Kidney glomerular epithelial cell (primary cell): ENCODE measurements at regions not wholly inside any gene's neighbourhood (a gene's known extent, or its start where the extent isn't known, plus 50 kb on each side); places are given as distances from the start of the nearest gene placed in this dataset.
"Not testable (repeated sequence)": the region's sequence is repeated elsewhere in the genome, so short reads cannot be mapped to it uniquely, and the experiment has no call there.

Experiments
- DNase-seq: peaks from one replicate; lab custom pipeline; 2025; lab: John Stamatoyannopoulos, UW

DNA sequence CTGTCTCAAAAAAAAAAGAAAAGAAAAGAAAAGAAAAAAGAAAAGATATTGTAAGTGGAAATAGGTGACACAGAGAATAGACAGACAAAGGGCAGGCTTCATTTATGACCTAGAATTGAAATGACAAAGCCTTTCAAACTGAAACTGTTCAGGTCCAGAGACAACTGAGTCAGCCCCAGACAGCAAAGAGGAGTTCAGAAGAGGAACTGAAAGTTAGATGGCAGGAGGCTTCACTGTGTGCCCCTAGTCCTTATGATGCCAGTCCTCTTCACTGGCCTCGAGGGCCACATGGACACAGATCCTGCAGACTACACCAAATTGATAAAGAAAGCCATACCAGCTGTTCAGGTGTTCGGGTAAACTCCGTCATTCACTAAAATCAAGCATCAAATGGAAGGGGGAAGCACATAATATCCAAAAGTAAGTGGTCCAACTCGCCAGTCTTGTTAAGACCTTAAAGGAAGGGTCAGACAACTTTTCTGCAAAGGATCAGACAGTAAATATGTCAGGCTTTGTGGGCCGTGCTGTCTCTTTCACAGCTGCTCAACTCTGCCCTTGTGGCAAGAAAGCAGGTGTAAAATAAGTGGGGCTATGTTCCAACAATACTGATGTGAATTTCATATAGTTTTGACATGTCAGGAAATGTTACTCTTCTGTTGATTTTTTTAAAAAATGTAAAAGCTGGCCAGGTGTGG is 231.9 kb upstream of the MGAT5 start:
- DNase-seq = no peak

DNA sequence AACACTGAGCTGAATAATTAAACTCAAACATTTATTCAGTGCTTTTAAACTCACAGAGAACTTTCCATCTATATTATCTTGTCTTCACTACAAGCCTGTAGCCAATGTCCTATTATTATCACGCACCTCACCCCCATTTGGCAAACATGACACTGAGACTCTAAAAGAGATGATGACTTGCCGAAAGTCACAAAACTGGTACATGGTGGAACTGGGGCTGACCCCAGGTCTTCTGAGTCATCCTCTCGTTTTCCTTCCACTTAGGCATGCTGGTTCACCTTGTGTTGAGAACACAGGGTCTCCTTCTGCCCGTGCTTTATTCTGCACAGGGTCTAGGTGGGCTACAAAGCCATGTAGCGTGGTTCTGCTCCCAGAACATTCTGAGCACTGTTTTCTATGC is 230.0 kb upstream of the MGAT5 start:
- no peak for DNase-seq

DNA sequence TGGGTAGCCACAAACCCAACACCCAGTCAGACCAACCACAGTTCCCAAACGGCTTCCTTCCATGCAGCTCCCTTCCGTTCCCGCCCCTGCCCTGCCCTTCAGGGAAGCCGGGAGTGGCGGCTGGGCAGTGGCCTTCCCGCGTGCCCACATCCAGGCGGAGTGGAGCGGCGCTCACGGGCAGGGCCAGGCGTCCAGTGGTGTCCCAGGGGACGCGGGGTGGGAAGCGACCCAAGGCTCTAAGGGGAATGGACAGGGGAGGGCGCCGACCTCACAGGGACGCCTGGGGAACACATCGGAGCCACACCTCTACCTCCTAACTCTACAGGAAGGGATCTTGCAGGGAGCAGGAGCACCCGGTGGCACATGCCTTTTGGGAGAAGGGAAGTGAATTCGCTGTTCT is 225.9 kb upstream of the MGAT5 start:
- DNase-seq = no peak

DNA sequence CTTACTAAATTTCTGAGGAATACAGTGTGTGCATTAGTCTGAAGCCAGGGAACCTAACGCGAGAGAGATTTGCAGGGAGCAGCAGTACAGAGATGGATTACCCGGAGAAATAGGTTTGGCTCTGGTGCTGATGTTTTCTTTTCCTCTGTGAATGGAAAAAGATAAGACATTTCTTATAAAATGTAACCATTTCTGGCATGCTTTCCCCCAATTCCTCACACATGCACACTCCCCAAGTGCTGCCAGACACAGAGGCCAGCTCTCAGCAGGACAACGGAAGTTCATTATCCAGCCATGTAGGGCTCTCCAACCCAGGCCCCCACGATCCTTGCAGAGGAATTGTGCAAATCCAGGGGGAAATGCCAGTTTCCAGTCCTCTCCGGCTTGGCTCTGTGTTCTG is 224.5 kb upstream of the MGAT5 start:
- no peak for DNase-seq

DNA sequence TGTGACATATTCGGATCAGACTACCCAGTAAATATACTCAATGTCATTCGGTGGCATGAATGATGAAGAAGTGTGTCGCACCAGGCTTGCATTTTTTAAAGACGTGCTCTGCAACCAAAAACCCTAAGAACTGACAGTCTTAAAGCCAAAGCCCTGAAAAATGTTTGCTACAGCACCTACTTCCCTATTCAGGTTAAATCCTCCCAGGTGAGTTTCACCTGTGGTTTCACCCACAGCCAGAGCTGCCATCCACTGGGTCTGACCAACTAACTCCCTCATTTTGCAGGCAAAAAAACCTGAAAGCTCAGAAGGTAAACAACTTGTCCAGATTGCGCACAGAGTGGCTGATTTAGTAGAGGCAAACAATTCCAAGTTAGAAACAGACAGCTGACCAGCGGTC is 222.3 kb upstream of the MGAT5 start:
- DNase-seq = no peak

DNA sequence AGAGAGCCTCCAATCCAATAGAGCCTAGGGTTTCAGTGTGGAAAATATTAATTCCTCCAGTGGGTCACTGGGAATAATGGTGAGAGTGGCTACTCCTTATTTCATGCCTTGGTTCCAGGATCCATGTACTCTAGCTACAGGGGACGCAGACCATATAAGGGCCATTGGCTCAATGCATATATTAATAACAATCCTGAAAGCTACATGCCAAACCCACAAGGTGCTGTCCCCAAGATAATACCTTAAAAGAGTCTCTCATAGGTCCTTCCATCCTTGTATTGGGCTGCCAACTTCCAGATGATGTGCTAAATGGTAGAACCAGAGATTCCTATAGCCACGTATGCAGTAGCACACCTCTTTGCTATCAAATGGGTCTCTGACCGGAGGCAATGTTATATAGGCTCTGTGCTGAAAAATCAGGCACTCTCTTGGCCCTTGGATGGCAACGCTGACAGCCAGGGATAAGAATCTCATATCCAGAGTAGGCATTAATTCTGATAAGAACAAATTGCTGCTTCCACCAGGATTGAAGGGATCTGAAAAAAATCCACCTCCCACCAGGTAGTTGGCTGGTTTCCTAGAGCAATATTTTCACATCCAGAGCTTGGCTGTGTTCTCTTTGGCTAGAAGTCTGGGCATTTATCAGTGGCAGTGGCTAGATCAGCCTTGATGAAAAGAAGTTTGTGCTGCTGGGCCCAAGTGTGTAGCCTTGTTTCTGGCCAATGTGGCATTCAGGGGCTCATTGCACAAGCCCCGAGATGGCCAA is 218.1 kb upstream of the MGAT5 start:
- DNase-seq = peak; percentile 1

DNA sequence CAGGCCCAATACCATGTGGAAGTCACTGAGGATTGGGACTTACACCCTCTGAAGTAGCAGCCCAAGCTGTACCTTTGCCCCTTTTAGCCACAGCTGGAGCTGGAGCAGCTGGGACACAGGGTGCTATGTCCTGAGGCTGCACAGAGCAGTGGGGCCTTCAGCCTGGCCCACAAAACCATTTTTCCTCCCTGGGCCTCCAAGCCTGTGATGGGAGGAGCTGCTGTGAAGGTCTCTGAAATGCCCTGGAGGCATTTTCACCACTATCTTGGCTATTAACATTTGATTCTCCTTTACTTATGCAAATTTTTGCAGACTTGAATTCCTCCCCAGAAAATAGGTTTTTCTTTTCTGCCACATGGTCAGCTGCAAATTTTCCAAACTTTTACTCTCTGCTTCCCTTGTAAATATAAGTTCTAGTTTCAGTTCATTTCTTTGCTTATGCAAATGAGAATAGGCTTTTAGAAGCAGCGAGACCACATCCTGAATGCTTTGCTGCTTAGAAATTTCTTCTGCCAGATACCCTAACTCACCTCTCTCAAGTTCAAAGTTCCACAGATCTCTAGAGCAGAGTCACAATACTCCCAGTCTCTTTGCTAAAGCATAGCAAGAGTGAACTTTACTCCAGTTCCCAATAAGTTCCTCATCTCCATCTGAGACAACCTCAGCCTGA is 213.8 kb upstream of the MGAT5 start:
- no peak for DNase-seq

DNA sequence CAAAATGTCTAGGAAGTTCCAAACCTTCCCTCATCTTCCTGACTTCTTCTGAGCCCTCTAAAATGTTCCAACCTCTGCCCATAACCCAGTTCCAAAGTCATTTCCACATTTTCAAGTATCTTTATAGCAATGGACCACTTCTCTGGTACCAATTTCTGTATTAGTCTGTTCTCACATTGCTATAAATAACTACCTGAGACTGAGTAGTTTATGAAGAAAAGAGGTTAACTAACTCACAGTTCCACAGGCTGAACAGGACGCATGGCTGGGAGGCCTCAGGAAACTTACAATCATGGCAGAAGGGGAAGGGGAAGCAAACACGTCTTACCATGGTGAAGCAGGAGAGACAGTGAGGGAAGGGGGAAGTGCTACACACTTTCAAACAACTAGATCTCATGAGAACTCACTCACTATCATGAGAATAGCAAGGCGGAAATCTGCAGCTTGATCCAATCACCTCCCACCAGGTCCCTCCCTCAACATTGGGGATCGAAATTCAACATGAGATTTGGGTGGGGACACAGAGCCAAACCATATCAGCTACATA is 213.2 kb upstream of the MGAT5 start:
- not testable (repeated sequence) for DNase-seq

DNA sequence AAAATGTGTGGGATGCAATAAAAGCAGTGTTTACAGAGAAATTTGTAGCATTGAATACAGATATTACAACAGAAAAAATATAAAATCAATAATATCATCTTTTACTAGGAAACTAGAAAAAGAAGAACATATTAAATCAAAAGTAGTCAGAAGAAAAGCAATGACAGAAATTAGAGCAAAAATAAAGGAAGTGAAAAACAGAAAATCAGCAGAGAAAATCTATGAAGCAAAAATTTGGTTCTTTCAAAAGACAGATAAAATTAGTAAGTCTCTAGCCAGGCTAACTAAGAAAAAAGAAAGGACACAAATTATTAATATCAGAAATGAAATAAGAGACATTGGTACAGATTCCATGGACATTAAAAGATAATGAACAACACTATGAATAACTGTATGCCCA is 212.0 kb upstream of the MGAT5 start:
- no peak for DNase-seq

DNA sequence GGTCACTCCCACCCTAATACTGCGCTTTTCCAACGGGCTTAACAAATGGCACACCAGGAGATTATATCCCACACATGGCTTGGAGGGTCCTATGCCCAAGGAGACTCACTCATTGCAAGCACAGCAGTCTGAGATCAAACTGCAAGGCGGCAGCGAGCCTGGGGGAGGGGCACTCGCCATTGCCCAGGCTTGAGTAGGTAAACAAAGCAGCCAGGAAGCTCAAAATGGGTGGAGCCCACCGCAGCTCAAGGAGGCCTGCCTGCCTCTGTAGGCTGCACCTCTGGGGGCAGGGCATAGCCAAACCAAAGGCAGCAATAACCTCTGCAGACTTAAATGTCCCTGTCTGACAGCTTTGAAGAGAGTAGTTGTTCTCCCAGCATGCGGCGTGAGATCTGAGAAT is 210.8 kb upstream of the MGAT5 start:
- DNase-seq = not testable (repeated sequence)

DNA sequence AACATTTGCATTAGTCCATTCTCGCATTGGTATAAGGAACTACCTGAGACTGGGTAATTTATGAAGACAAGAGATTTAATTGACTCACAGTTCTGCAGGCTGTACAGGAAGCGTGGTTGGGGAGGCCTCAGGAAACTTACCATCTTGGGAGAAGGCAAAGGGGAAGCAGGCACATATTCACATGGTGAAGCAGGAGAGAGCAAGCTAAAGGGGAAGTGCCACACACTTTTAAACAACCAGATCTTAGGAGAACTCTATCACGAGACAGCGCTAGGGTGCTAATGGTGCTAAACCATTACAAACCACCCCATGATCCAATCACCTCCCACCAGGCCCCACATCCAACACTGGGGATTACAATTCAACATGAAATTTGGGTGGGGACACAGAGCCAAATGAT is 201.7 kb upstream of the MGAT5 start:
- DNase-seq = no peak

DNA sequence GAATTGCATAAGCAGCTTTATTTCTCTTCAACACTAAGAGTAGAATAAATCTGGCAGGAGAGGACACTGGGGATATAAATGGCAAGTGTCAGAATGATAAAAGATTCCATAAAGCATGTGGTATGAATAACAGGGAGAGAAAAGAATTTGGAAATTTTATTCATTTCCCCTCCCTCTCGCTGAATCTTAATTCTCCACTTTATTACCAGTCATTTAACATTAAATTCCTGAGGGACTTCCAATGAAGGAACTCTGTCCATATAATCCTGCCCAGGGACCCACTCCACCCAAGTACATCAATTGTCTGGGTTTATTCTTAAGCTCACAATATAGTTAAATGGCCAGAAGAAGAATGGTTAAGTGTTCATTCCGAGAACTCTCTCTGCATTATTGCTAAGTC is 197.7 kb upstream of the MGAT5 start:
- DNase-seq = no peak

DNA sequence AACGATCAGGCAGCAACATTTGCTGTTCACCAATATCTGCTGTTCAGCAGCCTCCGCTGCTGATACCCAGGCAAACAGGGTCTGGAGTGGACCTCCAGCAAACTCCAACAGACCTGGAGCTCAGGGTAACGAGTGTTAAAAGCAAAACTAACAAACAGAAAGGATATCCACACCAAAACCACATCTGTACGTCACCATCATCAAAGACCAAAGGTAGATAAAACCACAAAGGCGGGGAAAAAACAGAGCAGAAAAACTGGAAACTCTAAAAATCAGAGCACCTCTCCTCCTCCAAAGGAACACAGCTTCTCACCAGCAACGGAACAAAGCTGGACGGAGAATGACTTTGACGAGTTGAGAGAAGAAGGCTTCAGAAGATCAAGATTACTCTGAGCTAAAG is 192.8 kb upstream of the MGAT5 start:
- DNase-seq = not testable (repeated sequence)

DNA sequence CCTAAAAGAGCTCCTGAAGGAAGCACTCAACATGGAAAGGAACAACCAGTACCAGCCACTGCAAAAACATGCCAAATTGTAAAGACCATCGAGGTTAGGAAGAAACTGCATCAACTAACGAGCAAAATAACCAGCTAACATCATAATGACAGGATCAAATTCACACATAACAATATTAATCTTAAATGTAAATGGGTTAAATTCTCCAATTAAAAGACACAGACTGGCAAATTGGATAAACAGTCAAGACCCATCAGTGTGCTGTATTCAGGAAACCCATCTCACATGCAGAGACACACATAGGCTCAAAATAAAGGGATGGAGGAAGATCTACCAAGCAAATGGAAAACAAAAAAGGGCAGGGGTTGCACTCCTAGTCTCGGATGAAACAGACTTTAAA is 191.6 kb upstream of the MGAT5 start:
- DNase-seq = not testable (repeated sequence)

DNA sequence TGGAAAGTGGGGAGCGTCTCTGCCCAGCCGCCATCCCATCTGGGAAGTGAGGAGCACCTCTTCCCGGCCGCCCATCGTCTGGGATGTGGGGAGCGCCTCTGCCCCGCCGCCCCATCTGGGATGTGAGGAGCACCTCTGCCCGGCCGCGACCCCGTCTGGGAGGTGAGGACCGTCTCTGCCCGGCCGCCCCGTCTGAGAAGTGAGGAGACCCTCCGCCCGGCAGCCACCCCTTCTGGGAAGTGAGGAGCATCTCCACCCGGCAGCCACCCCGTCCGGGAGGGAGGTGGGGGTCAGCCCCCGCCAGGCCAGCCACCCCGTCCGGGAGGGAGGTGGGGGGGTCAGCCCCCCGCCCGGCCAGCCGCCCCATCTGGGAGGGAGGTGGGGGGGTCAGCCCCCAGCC is 190.0 kb upstream of the MGAT5 start:
- not testable (repeated sequence) for DNase-seq

DNA sequence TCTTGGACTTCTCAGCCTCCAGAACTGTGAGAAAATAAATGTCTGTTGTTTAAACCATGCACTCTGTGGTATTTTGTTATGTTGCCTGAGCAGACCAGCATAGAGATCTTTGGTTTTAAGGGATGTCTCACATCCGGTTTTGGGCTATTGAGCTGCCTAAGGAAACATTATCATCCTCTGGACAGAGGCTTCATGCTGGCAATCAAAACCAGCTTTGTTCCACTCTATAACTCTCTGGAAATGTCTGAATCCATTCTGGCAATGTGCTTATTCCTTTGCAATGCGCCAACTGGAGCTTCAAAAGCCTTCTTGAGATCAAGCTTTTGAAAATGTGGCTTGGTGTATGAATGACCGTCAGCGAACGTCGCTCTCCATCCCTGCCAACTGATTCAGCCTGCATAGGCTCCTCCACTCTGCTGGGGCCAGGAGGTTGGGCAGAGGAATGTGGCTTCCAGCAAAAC is 183.6 kb upstream of the MGAT5 start:
- no peak for DNase-seq

DNA sequence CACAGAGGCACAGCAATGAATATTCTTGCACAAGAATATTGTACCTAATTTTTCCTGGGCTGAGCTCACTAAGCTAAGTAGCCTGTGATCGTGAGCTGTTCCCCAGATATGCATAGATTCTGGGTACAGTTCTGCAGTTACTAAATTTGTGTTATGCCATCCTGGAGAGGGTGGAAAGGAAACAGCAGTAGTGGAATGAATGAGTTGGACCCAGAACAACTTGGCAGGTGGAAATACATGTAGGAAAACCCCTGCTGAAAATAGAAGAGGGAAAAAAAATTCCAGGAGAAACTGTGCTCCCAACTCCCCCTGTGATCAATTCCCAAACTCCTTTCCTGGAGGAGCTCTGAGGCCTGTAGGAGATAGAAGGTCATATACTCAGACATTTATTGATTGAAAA is 181.5 kb upstream of the MGAT5 start:
- DNase-seq = no peak

DNA sequence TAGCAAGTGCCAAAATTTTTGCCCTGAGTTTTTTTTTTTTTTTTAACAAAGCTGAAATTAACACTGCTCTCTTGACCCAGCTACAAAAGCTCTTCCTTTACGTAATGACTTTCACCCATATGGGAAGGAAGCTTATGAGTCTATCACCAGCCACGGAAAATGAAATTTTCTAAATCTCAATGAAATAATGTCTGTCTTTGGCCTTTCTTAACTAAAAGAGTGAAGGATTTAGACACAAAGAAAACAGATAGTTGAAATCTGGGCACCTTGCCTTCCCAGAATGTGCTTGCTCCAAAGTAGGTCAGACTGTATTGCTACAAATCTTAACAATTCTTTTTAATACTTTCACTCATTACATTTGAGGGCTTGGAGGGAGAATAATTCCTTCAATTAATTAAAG is 180.8 kb upstream of the MGAT5 start:
- no peak for DNase-seq

DNA sequence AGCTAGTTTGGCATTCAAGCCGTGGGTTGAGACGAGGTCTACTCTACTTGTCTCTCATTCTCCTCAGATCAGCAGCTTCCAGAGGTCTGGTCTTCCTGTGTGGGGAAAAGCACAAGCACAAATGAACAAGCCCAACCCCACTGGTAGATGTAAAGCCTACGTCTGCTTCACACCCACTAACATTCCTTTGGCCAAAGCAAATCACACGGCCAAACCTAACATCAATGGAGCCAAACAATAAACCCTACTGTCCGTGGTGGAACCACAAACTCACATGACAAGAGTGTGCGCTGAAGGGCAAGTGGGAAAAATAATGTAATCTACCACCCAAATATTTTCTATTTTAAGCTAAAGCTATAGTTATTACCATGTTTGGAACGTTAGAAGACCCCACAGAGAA is 179.3 kb upstream of the MGAT5 start:
- no peak for DNase-seq

DNA sequence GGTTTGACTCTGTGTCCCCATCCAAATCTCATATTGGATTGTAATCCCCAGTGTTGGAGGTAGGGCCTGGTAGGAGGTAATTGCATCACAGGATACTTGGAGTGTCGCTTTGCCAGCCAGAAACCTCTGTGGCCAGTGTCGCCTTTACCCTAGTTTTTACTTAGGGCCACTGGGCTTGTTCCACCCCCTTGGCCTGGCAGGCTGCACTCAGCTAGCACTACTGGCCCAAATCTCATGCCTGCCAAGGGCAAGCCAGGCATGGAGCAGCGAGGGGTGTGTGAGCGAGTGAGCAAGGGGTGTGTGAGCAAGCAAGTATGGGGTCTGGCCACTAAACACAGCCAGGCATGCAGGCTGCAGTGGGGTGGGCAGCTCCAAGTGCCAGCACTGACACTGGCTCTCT is 178.7 kb upstream of the MGAT5 start:
- no peak for DNase-seq

DNA sequence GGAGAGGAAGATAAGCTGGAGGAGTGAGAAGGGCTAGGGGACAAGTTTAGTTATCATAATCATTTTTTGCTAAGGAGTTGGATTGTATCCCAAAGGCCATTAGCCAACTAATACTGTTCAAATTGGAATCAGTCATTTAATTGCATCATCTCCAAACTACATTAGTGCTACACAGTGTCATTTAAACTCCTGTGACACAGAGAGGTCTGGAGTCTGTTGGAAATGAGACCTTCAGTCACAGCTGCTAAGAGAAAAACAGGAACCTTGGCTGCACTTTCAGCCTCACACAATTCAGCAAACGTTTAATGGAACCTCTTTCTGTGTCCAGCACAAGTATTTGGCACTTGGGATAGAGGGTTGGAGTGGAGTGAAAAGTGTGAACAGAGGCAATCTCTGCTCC is 175.5 kb upstream of the MGAT5 start:
- no peak for DNase-seq

DNA sequence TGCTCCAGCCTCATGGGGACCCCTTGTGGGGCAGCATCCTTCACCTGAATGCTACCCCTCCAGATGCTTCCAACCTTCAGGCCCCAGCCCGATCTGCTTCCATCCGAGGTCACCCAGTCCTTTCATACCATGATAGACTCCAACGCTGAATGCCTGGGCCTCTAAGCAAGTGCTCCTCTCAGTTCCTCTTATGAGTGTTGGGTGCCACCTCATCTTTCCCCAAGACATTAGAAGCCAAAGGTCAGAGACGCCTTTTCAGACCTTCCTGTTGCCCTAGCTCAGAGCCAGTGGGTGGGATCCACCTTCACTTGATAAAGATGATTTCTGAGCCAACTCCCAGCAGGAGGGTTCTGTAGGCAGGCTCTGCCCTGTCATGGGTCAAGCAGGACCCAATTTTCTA is 174.5 kb upstream of the MGAT5 start:
- DNase-seq = no peak
